HG03159 (cell line): ENCODE measurements at regions not wholly inside any gene's neighbourhood (a gene's known extent, or its start where the extent isn't known, plus 50 kb on each side); places are given as distances from the start of the nearest gene placed in this dataset.
"Not testable (repeated sequence)": the region's sequence is repeated elsewhere in the genome, so short reads cannot be mapped to it uniquely, and the experiment has no call there.

Experiments used
- ATAC-seq: cut with Tn5 transposase; IDR thresholded peaks from one replicate; pipeline ENCODE4 v1.9.1; 2021; ENCODE audit warnings: mild to moderate bottlenecking, moderate library complexity; ENCODE audit not compliant: unreplicated experiment

DNA sequence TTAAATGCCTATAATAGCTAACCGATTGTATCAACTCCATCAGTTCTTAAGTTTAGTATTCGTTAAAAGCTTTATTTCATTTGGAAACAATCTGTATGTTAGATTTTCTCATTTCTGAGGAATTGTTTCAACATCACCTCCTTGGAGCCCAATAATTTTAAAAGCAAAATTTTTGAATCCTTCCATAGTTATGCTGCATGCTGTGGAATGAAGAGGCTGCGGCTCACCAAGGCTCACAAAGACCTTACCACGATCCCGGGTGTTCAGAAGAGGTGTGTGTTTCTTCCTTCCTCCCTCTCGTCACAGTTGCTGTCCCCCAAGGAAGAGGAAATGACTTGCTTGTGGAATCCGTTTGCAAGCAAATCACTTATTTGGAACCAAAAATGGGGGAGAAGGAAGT is 143.8 kb downstream of the FGF1 start:
- no peak for ATAC-seq

DNA sequence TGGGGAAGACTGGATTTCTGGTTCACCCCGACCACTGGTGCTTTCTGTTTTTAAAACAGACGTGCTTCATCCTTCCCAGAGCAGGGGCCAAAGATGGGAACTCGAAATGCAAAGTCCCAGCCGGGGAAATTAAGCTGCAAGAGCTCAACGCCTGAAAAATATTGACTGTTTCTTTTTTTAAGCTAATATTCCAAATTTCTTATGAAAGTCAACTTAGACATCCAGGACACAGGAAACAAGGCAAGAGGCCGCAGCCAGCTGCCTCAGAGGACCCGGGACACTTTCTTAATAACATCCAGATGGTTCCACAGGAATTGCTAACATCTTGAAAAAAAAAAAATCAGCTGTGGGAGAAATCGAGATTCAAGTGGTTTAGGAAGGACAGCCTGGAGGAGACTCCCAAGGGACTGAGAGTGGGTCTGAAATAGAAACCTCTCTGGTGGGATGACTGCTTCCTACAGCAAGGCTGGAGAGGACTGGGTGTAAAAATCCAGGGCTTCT is 144.9 kb downstream of the FGF1 start:
- no peak for ATAC-seq

DNA sequence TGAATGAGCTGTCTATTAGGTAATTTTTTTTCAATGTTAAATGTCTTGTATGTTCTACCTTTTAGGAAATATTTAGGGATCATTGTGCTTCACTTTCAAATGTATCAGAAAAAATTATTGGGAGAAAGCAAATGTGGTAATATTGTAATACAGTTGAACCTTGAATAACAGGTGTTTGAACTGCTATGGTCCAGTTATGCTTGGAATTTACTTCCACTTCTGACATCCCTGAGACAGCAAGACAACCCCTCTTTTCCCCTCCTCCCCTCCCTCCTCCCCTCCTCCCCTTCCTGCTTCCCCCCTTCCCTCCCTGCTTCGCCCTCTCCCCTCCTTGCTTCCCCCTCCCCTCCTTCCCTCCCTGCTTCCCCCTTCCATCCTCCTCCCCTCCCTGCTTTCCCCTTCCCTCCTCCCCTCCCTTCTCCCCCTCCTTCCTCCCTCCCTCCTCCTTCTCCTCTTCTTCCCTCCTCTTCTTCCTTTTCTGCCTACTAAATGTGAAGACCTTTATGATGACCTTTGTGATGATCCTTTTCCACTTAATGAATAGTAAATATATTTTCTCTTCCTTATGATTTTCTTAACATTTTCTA is 146.6 kb downstream of the FGF1 start:
- no peak for ATAC-seq

DNA sequence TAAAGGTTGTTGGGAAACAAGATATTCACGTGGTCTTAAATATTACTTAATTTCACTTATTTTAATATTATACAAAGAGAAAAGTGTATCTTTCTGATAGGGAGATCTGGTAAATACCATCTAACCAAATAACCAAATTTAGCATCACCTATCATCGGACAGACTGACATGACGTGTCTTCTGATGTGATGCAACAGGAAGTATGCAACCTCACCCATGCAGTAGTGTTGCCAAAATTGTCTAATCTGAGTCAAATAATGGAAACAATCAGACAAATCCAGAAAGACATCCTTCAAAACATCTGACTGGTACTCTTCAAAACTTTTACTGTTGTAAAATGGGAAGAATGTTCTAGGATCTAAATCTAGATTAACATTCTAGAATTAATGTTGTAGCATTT is 148.0 kb downstream of the FGF1 start:
- no peak for ATAC-seq

GRCh38 chr5:142532781-142533176 is 153.1 kb downstream of the FGF1 start:
- ATAC-seq: no peak

- no peak for ATAC-seq
Observed at GRCh38 chr5:142531977-142532780, 153.7 kb downstream of the FGF1 start.

- no peak for ATAC-seq
Observed at GRCh38 chr5:142530904-142531303, 155.0 kb downstream of the FGF1 start.

DNA sequence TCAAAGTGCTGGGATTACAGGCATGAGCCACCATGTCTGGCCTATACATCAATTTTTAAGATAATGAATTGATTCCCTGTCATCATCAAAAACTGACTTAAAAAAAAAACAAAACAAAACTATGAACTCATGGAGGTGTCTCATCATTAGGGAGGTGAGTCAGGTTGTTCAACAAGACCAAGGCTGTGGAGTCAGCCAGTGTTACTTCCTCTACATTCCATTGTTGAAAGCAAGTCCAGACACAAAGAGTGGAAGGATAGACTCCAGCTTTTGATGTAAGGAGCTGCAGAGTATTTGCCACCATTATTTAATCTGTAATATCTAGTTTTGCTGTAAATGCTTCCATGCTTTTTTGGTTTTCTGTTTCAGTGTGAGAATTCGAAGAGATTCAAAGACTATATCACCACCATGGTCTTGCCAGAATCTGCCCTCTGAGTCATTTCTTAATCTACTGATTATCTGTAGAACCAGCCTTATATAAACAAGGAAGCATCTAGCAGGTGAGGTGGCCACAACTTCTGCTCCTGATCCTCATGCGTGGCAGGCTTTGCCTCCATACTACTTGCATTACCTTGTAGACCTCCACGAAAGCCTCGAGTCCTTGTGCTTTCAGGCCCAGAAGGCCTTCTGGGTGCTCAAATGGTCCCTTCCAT is 156.1 kb downstream of the FGF1 start:
- no peak for ATAC-seq

DNA sequence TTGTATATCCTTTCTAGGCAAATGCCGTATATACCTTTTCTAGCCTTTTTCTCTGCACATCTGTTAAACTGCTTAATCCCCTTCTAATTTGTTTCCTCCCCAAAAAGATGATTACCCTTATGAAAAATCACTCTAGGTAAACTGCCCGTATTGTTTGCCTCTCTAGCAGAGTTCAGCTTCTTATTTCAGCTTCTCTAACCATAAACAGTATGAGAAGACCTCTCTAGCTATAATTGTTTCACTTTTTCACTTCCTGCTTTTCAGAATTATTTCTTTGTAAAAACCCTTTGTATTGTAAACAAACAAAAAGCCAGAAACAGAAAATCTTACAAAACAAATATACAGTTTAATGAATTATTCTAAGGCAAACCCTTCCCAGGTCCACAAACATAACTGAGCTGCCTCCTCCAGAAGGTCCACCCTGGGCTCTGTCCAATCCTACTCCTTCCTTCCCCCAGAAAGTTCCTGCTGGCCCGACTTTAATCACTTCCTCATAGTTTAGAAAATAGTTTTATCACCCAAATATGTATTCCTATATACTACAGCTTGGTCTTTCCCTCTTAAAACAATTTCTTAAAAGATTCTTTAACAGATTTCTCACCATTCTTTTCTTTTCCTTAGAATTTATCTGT is 158.1 kb downstream of the FGF1 start:
- ATAC-seq: no peak

DNA sequence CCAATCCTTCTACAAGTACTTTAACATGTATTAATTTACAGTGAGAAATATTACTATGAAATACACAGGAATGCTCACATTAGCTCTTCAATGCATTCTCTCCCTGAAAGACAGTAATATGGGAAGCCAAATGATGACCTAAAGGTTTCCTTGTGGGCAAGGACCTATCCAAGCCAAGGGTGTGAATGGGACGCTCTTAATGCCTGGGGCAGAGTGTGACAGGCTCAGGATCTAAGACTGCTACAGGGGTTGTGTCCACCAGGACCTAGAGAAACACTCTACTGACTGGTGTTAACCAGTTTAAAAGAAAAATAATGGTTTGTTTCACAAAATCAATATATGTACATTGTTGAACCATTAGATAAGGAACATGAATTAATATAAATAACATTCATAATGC is 158.7 kb downstream of the FGF1 start:
- no peak for ATAC-seq

- no peak for ATAC-seq
Observed at GRCh38 chr5:142522983-142523382, 162.9 kb downstream of the FGF1 start.

DNA sequence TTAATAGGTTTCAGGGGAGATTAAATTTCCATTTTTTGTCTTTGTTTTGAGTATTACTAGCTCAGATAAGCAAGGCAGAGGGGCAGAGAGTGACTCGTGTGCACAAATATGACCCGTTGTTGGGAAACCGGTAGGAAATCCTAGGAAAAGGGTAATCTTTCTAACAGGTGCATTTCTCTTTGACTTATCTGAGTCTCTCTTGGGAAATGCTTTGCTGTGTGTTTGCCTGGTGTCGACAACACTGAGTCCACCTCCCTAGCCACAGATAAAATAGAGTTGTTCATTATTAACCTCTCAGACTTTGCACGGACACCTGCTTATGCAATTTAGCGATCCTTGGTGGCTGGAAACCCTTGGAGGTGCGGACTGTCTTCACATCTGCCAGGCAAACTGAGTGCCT is 164.2 kb downstream of the FGF1 start:
- ATAC-seq: no peak

DNA sequence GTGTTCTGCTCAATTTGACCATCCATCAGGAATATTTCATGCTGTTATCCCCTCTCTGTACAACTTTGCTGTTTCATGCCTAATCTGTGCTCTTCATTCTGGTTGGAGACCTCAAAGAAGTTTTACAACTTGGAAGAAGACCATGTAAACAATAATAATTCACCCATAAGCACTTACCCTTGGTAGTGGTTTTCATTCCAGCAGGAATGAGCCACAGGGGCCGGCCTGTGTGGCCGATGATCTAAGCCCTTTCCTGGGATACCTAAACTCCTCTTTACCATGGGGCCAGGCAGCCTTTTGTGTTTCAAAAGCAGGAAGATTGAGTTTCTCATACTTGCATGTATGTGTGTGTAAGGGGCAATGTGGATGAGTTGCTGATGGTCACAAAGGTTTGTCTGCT is 165.0 kb downstream of the FGF1 start:
- no peak for ATAC-seq

- ATAC-seq: not testable (repeated sequence)
Observed at GRCh38 chr5:142519913-142520312, 166.0 kb downstream of the FGF1 start.

DNA sequence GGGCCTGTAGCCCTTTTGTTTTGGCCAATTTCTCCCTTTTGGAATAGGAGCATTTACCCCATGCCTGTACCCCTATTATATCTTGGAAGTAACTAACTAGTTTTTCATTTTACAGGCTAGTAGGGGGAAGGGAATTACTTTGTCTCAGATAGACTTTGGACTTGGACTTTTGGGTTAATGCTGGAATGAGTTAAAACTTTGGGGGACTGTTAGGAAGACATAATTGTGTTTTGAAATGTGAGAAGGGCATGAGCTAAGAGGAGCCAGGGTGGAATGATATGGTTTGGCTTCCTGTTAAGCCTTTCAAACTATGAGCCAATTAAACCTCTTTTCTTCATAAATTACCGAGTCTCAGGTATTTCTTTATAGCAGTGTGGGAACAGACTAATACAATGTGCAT is 168.1 kb downstream of the FGF1 start:
- ATAC-seq: no peak

DNA sequence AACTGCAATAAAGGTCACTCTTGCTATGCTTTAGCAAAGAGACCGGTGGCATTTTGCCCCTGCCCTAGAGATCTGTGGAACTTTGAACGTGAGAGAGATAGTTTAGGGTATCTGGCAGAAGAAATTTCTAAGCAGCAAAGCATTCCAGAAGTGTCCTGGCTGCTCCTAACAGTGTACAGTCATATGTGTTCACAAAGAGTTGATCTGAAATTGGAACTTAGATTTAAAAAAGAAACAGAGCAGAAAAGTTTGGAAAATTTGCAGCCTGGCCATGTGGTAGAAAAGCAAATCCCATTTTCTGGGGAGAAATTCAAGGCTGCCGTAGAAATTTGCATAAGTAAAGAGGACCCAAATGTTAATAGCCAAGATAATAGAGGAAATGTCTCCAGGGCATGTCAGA is 169.2 kb downstream of the FGF1 start:
- ATAC-seq: no peak

GRCh38 chr5:142515036-142515435 is 170.9 kb downstream of the FGF1 start:
- no peak for ATAC-seq

- ATAC-seq: no peak
Observed at GRCh38 chr5:142514196-142514595, 171.7 kb downstream of the FGF1 start.

DNA sequence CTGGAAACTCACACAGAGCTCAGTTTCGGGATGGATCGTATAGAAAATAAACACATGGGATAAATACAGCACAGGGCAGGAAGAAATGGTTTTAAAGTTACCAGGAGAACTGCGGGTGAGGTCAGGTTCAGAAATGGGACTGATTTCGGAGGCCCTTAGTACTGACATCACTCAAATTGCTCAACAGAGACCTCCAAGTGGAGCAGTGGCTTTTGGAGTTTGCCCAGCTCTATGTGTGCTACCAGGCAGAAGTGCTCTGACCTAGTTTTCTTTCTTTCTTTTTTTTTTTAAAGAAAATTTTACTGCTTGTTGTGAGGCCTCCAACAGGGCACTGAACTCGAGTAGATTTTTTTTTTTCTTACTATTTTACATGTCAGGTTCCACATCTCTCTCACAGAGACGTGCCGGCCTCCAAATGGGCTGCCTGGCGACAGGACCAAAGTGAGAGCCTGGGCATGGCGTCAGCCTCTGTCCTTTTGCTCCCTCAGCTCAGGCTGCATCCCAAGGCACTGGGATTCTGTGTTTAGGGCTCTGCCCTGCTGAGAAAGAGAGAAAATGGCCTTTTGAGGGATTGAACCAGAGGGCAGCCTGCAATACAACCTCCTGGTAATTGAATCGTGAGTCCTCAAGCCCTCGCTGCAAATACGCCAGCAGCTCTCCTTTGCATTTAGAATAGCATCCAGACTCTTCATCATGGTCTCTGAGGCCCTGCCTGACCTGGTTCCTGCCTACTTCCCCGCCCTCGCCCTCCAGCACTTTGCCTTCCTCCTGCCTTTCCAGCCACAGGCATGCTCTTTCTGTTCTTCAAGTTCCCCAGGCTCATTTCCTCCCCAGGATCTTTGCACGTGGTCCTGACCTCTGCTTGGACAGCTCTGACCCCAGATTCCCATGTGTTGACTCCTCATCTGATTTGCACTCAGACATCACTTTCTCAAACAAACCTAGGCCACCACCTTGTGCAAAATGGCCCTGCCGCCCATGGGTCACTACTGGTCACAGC is 173.5 kb downstream of the FGF1 start:
- ATAC-seq: no peak

DNA sequence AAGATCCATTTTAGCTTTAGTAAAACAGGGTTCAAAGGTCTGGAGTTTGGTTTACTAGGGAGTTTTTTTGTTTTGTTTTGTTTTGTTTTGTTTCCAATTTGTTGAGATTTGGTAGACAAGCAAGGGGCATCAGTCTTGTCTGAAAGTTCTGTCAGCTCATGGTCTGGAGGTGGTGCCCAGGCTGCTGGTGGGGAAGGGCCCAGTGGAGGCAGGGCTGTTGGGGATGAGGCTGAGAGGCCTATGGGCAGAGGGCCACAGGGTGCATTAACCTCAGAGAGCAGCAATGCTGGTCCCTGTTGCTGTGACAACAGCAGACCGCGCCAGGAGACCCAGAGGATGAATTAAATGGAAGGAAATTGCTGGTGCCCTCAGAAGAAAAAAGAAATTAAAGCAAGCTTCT is 174.5 kb downstream of the FGF1 start:
- ATAC-seq: no peak
